ENCODE measurements at regions not wholly inside any gene's neighbourhood (a gene's known extent, or its start where the extent isn't known, plus 50 kb on each side); places are given as distances from the start of the nearest gene placed in this dataset.
"Not testable (repeated sequence)": the region's sequence is repeated elsewhere in the genome, so short reads cannot be mapped to it uniquely, and the experiment has no call there.

- TF ChIP-seq CTCF, POLR2A (IDR thresholded peaks at IDR 0.05): not testable (repeated sequence)
Observed at GRCh38 chr10:45056806-45057205, 56.1 kb downstream of the ZNF22 start.

Measured in right lobe of liver (tissue), 4 donors.